Activated CD4-positive, alpha-beta memory T cell treated with anti-CD3 and anti-CD28 coated beads, Interleukin-2, amount 10 ng/mL, durations not matched to agents 7 days and 5 days (primary cell): ENCODE measurements at regions not wholly inside any gene's neighbourhood (a gene's known extent, or its start where the extent isn't known, plus 50 kb on each side); places are given as distances from the start of the nearest gene placed in this dataset.
"Not testable (repeated sequence)": the region's sequence is repeated elsewhere in the genome, so short reads cannot be mapped to it uniquely, and the experiment has no call there.

ENCODE experiments used
- CTCF ChIA-PET: fragments of 350-600 bp; sonication (Branson Sonifier 250); formaldehyde crosslinking; loops from one replicate; lab custom pipeline; 2021; ENCODE audit warnings: antibody characterized with exemption, inconsistent platforms; lab: Charles Lee
- POLR2A ChIA-PET: fragments of 350-600 bp; sonication (Branson Sonifier 250); formaldehyde crosslinking; loops from one replicate; lab custom pipeline; 2021; ENCODE audit warnings: antibody characterized with exemption; lab: Charles Lee
- DNase-seq: peaks from one replicate; pipeline ENCODE4 v3.0.0-alpha.2; 2020
- H3K27ac Mint-ChIP-seq: one replicate; pipeline ENCODE4 v1.8.0; 2021; ENCODE audit warnings: mild to moderate bottlenecking, mixed read lengths
- H3K27me3 Mint-ChIP-seq: one replicate; pipeline ENCODE4 v1.8.0; 2021; ENCODE audit warnings: mixed read lengths
- H3K36me3 Mint-ChIP-seq: one replicate; pipeline ENCODE4 v1.8.0; 2021; ENCODE audit warnings: low read depth, mixed read lengths
- H3K4me1 Mint-ChIP-seq: one replicate; pipeline ENCODE4 v1.8.0; 2021; ENCODE audit warnings: mixed read lengths
- H3K4me3 Mint-ChIP-seq: one replicate; pipeline ENCODE4 v1.8.0; 2021; ENCODE audit warnings: mild to moderate bottlenecking, mixed read lengths
- H3K9me3 Mint-ChIP-seq: one replicate; pipeline ENCODE4 v1.8.0; 2021; ENCODE audit warnings: mixed read lengths

DNA sequence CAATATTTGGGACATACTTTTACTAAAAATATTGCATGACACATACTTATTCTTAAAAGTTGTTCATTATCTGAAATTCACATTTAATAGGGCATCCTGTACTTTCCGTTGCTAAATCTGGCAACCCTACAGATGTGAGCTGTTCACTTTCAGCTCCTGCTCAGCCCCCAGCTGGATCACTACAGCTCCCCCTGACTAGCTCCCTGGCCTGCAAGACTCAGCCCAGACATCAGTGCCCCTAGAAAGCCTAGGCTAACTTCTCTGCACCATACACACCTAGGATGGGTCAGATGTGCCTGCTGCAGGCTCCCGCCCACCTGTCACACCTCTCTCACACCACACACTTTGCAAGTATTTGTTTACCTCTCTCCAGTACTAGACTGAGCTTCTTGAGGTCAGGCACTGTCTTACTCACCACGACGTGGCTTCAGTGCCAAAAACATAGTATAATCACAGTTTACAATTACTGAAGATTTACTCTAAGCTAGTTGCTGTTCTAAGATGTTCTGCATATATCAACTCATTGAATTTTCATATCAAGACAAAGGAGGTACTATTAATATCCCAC is 55.9 kb upstream of the WIPF3 start:
- H3K4me1 Mint-ChIP-seq, H3K27me3 Mint-ChIP-seq, H3K27ac Mint-ChIP-seq, DNase-seq, H3K36me3 Mint-ChIP-seq, H3K9me3 Mint-ChIP-seq, H3K4me3 Mint-ChIP-seq, CTCF ChIA-PET, POLR2A ChIA-PET: not testable (repeated sequence)

DNA sequence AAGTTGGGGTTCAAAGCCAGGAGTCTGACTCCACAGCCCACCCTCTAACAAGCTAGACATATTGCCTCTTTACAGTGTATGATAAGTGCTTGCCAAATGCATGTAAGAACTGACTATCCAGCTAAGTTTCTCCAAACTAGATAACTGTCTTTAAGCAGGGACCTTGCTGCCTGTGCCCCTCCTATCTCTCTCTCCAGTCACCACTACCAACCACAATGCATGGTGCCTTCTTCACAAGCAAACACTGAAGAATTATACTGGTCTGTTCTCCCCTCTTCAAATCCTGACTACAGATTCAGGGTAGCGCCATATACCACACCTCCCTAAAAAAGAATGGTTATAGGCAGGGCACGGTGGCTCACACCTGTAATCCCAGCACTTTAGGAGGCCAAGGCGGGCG is 55.3 kb upstream of the WIPF3 start:
- H3K9me3 Mint-ChIP-seq, H3K4me1 Mint-ChIP-seq, H3K27me3 Mint-ChIP-seq, H3K36me3 Mint-ChIP-seq, POLR2A ChIA-PET, H3K27ac Mint-ChIP-seq, DNase-seq, H3K4me3 Mint-ChIP-seq, CTCF ChIA-PET: not testable (repeated sequence)

DNA sequence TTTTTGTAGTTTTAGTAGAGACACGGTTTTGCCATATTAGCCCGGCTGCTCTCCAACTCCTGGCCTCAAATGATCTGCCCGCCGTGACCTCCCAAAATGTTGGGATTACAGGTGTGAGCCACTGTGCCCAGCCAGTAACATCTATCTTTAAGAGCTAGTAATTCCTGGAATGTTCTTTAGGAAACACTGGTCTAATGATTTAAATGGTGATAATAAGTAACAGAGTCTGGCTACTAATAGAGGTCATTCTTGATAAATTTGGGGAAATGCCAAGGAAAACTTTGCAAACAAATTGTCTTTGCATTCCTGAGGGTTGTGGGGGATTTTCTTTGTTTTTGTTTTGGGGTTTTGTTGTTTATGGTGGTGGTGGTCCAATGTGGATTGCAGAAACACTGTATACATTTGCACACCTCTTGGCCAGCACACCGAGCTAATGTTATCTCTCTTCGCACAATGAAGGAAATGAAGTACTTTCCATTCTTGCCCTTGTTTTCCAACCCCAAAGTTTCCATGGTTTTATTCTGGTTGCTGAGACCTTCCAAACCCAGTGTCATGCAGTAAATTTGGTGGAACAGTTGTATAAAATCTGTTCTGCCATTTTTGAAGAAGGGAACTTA is 51.3 kb upstream of the WIPF3 start:
- Mint-ChIP-seq H3K4me3 (no peak overlapping the region), H3K36me3 (no peaks in the 10 kb centered on the region), H3K4me1 (no peaks in the 10 kb centered on the region), H3K27me3 (peaks cover 5% of the 10 kb centered on the region), H3K9me3 (no peaks in the 10 kb centered on the region), H3K27ac (no peak overlapping the region)
- CTCF ChIA-PET: no interaction called here
- no peak for DNase-seq
- POLR2A ChIA-PET: no interaction called here
